C4-2B (cell line): ENCODE measurements at regions not wholly inside any gene's neighbourhood (a gene's known extent, or its start where the extent isn't known, plus 50 kb on each side); places are given as distances from the start of the nearest gene placed in this dataset.

Experiments used
- ZFX ChIP-seq: fragments of 450-650 bp; IDR thresholded peaks from 2 replicates; pipeline ENCODE4 v1.6.1; 2017
- TF ChIP-seq, protein P1 (sequence below): fragments of 450-650 bp; conservative IDR thresholded peaks from 2 replicates; pipeline ENCODE4 v1.5.1; 2017; ENCODE audit warnings: mild to moderate bottlenecking

DNA sequence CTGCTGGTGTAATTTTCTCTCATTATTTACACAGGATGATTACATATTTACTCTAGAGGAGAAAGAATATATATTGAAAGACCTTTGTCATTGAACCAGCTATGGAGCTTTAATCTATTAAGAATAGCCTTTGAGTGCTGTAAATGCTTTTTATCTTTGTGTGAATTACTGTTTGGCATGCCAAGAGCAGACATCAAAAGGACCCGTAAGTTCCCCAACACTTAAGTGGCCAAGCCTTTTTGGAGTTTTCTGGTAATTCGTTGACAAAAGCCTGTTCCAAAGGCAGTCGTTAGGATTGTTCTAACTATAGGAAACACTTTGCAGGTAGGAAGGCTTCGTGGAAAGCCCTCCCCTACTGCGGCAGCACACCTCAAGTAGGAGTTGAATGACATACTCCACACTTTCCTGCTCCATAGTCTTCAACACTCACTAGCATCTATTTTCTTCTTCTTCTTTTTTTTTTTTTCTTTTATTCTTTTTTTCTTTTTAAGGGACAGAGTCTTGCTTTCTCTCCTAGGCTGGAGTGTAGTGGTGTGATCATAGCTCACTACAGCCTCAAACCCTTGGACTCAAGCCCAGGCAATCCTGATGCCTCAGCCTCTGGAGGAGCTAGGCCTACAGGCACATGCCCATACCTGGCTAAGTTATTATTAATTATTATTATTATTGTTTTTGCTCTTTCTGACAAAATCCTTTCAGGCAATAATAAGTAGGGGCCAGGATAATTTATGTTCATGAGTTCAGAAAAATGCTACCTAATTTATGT, 98.6 kb downstream of the SUCNR1 start:
- TF ChIP-seq, protein P1, sequence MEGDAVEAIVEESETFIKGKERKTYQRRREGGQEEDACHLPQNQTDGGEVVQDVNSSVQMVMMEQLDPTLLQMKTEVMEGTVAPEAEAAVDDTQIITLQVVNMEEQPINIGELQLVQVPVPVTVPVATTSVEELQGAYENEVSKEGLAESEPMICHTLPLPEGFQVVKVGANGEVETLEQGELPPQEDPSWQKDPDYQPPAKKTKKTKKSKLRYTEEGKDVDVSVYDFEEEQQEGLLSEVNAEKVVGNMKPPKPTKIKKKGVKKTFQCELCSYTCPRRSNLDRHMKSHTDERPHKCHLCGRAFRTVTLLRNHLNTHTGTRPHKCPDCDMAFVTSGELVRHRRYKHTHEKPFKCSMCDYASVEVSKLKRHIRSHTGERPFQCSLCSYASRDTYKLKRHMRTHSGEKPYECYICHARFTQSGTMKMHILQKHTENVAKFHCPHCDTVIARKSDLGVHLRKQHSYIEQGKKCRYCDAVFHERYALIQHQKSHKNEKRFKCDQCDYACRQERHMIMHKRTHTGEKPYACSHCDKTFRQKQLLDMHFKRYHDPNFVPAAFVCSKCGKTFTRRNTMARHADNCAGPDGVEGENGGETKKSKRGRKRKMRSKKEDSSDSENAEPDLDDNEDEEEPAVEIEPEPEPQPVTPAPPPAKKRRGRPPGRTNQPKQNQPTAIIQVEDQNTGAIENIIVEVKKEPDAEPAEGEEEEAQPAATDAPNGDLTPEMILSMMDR = no peak
- no peak for TF ChIP-seq ZFX
